Mesendoderm (in vitro differentiated cells): ENCODE measurements at regions not wholly inside any gene's neighbourhood (a gene's known extent, or its start where the extent isn't known, plus 50 kb on each side); places are given as distances from the start of the nearest gene placed in this dataset.

Experiments used
- DNase-seq: peaks from one replicate; pipeline ENCODE4 v3.0.0; 2013
- H2AK5ac ChIP-seq: 2 replicates; pipeline ENCODE4 v1.6.1; 2013; ENCODE audit warnings: low read length, inconsistent platforms
- H2BK120ac ChIP-seq: 2 replicates; pipeline ENCODE4 v1.6.1; 2013; ENCODE audit warnings: low read depth, mild to moderate bottlenecking, low read length, moderate library complexity, mixed read lengths
- H2BK15ac ChIP-seq: replicated peaks from 2 replicates; pipeline ENCODE4 v1.6.1; 2013; ENCODE audit warnings: low read depth, mild to moderate bottlenecking, moderate library complexity
- H2BK5ac ChIP-seq: 2 replicates; pipeline ENCODE4 v1.6.1; 2013; ENCODE audit warnings: low read length, inconsistent platforms
- H3K18ac ChIP-seq: 2 replicates; pipeline ENCODE4 v1.6.1; 2013; ENCODE audit warnings: mild to moderate bottlenecking, low read length, mixed read lengths
- H3K23ac ChIP-seq: one replicate; pipeline ENCODE4 v1.6.1; 2013; ENCODE audit warnings: low read length
- H3K27ac ChIP-seq: 2 replicates; pipeline ENCODE4 v1.5.1; 2013; ENCODE audit warnings: low read depth, mild to moderate bottlenecking, inconsistent platforms, low read length, moderate library complexity
- H3K27me3 ChIP-seq: 2 replicates; pipeline ENCODE4 v1.6.1; 2013; ENCODE audit warnings: low read length, control low read depth, mild to moderate bottlenecking, inconsistent platforms; ENCODE audit not compliant: insufficient read depth, poor library complexity
- H3K36me3 ChIP-seq: 2 replicates; pipeline ENCODE4 v1.6.1; 2013; ENCODE audit warnings: low read length, inconsistent platforms; ENCODE audit not compliant: control insufficient read depth, insufficient read depth
- H3K4ac ChIP-seq: one replicate; pipeline ENCODE4 v1.6.1; 2013; ENCODE audit warnings: low read depth, mild to moderate bottlenecking, low read length, moderate library complexity
- H3K4me1 ChIP-seq: 2 replicates; pipeline ENCODE4 v1.6.1; 2013; ENCODE audit warnings: low read depth, low read length, inconsistent platforms; ENCODE audit not compliant: control insufficient read depth
- H3K4me2 ChIP-seq: 2 replicates; pipeline ENCODE4 v1.6.1; 2013; ENCODE audit warnings: low read length
- H3K4me3 ChIP-seq: 2 replicates; pipeline ENCODE4 v1.5.1; 2013; ENCODE audit warnings: mild to moderate bottlenecking, low read length
- H3K56ac ChIP-seq: one replicate; pipeline ENCODE4 v1.6.1; 2013; ENCODE audit warnings: low read length
- H3K79me1 ChIP-seq: 2 replicates; pipeline ENCODE4 v1.6.1; 2013; ENCODE audit warnings: low read length, inconsistent platforms
- H3K79me2 ChIP-seq: 2 replicates; pipeline ENCODE4 v1.6.1; 2013; ENCODE audit warnings: mild to moderate bottlenecking, low read length; ENCODE audit not compliant: control insufficient read depth, insufficient read depth
- H3K9ac ChIP-seq: 2 replicates; pipeline ENCODE4 v1.6.1; 2013; ENCODE audit warnings: low read length, inconsistent platforms
- H4K5ac ChIP-seq: one replicate; pipeline ENCODE4 v1.6.1; 2013; ENCODE audit warnings: low read length
- H4K8ac ChIP-seq: one replicate; pipeline ENCODE4 v1.6.1; 2013; ENCODE audit warnings: low read depth, mild to moderate bottlenecking, control low read depth, low read length, moderate library complexity
- WGBS: extraction: QIAGEN DNeasy Blood & Tissue Kit; methylation state at CpG from one replicate; pipeline ENCODE4 v1.1.7; 2013; ENCODE audit warnings: low lambda C conversion rate, missing lambda C conversion rate; ENCODE audit not compliant: insufficient coverage; ENCODE audit errors: extremely low coverage; 5-methylcytosine and 5-hydroxymethylcytosine counted together

DNA sequence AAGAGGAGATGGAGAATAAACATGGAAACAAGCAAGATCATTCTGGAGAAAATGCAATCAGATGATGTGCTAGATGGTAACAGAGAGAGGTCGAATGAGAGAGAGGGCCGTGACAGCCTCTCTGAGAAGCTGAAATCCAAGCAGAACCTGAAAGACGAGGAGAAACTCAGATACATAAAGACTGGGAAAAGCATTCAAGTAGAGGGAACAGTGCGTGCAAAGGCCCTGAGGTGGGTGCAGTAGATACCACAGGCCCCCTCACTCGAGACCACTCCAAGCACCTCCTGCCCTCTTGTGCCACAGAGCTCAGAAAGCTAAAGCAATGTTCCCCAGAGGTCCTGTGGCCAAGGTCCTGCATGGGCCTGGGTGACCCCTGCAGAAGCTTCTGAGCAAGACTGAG is 54.8 kb upstream of the DLK1 start:
- Histone ChIP-seq H2AK5ac (no peak overlapping the region), H3K56ac (no peak overlapping the region), H3K23ac (no peak overlapping the region), H3K79me2 (no peaks in the 10 kb centered on the region), H3K27me3 (no peaks in the 10 kb centered on the region), H2BK120ac (no peak overlapping the region), H2BK15ac (no peak overlapping the region), H3K36me3 (no peaks in the 10 kb centered on the region), H3K4ac (no peak overlapping the region), H3K27ac (no peak overlapping the region), H3K79me1 (no peaks in the 10 kb centered on the region), H3K4me3 (no peak overlapping the region), H4K8ac (no peak overlapping the region), H3K4me2 (no peak overlapping the region), H2BK5ac (no peak overlapping the region), H3K18ac (no peak overlapping the region), H4K5ac (no peak overlapping the region), H3K9ac (no peak overlapping the region), H3K4me1 (peaks cover 8% of the 10 kb centered on the region)
- no peak for DNase-seq
- WGBS, result no CpG with 5 or more reads among the region's 5 CpGs

DNA sequence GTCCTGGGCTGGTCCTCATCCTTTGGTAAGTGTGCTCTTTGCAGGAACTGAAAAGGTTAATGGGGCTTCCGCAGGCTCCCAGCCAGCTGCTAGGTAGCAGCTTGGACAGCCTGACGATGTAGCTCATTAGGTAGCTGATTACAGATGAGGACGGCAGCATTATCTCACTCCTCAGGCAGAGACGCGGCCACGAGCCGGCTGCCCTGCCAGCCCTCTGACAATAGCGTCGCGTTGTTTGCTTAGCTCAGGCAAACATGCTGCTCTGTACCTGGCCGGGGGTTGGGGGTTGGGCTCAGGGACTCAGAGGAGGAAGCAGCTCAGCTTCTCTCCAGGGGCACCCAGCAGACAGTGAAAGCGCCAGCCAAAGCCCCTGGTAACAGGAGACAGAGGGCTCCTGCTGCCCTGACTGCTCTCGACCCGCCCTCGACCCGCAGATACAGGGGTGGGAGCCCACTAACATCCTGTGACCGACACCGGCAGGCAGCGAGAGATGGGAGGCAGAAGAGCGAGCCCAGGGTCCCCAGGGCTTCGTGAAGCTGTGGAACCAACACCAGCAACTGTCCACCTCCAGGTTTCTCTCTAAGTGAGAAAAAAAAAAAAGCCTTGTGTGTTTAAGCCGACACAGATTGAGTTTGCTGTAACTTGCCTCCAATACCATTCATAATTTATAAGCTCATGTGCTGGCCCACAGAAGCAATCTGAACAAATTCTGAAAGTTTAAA is 53.4 kb upstream of the DLK1 start:
- peak; percentile 93 for DNase-seq
- H3K56ac ChIP-seq, result peak overlapping the region; percentile 74
- H2BK15ac ChIP-seq, result no peak overlapping the region
- peak overlapping the region; percentile 27 for H3K9ac ChIP-seq
- WGBS, result no CpG with 5 or more reads among the region's 22 CpGs
- H2AK5ac ChIP-seq, result no peak overlapping the region
- no peak overlapping the region for H4K8ac ChIP-seq
- no peak overlapping the region for H4K5ac ChIP-seq
- peaks cover 8% of the 10 kb centered on the region for H3K4me1 ChIP-seq
- peak overlapping the region; percentile 39 for H3K27ac ChIP-seq
- H2BK5ac ChIP-seq, result peak overlapping the region; percentile 48
- H3K18ac ChIP-seq, result peak overlapping the region; percentile 28
- no peaks in the 10 kb centered on the region for H3K27me3 ChIP-seq
- no peak overlapping the region for H3K23ac ChIP-seq
- no peak overlapping the region for H3K4ac ChIP-seq
- H3K4me2 ChIP-seq, result no peak overlapping the region
- no peak overlapping the region for H2BK120ac ChIP-seq
- H3K4me3 ChIP-seq, result no peak overlapping the region
- no peaks in the 10 kb centered on the region for H3K79me2 ChIP-seq
- no peaks in the 10 kb centered on the region for H3K79me1 ChIP-seq
- no peaks in the 10 kb centered on the region for H3K36me3 ChIP-seq

DNA sequence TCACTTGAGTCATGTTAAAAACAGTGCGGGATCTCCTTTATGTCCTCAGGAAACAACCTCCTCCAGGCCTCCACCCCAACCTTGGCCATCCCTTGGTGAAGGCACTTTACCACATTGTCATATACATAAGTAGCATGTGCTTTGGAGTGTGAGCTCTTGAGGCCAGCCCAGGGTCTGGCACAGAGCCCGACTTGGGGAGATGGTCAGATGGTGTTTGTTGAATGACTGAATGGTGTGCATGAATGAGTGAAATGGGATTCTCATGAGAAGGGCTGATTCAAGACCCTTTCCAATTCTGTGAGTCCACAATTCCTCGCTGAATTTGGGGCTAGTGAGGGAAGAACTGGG is 52.9 kb upstream of the DLK1 start:
- Histone ChIP-seq H3K4me3 (no peak overlapping the region), H3K56ac (peak overlapping the region; percentile 39), H3K36me3 (no peaks in the 10 kb centered on the region), H3K27me3 (no peaks in the 10 kb centered on the region), H2BK5ac (no peak overlapping the region), H2AK5ac (peak overlapping the region; percentile 85), H3K79me1 (no peaks in the 10 kb centered on the region), H3K27ac (no peak overlapping the region), H4K8ac (no peak overlapping the region), H3K4me2 (no peak overlapping the region), H3K23ac (no peak overlapping the region), H2BK120ac (peak overlapping the region; percentile 29), H2BK15ac (no peak overlapping the region), H4K5ac (peak overlapping the region; percentile 9), H3K79me2 (no peaks in the 10 kb centered on the region), H3K4ac (no peak overlapping the region), H3K18ac (no peak overlapping the region), H3K4me1 (peaks cover 8% of the 10 kb centered on the region), H3K9ac (no peak overlapping the region)
- no CpG with 5 or more reads among the region's 3 CpGs for WGBS
- no peak for DNase-seq

DNA sequence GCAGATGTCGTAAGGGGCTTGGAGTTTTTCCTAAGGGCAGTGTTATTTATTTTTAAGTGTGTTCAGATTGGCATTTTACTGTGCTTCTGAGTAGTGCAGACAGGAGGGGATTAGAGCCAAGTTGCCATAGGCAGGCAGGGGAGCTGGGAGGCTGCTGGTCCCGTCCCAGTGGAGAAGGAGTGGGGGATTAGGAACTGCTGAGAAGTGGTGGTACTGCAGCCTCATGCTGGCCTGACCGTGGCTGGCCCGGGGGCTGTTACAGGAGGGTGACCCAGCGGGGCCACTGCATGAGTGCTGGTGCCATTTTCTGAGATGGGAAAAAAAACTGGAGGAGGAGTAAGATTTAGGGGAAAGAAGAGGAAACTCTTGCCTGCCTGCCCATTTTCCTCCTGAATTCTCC is 52.3 kb upstream of the DLK1 start:
- H3K27me3 ChIP-seq, result no peaks in the 10 kb centered on the region

DNA sequence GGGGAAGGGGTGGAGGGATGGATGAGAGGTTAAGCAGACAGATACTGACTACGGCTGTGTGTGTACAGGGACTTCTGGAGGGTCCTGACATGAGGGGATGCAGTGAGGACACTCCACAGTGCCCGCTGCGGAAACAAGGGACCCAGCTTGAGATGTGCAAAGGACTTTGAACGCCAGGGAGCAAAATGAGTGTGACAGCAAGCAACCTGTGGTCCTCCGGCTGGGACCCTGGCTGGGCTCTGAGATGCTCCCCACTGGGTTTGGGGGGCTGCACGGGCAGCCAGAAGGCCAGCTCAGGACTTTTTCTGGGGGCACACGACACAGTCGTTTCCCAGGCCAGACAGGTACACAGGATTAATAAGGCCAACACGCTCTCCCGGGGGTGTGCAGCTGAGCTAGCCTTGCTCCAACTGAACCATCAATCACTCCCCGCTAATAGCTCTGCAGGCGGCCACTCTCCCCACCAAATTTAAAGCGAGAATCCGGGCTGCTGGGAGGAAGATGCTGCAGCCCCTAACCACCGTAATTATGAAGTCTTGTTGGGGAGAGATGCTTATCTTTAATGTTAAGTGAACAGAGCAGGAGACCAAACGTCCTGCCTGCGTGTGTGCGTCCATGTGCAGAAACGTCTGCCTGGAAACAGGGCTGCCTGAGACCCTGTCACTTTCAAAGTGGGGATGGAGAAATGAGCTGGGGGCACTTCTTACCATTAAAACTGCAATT is 51.6 kb upstream of the DLK1 start:
- Histone ChIP-seq H4K5ac (no peak overlapping the region), H3K23ac (no peak overlapping the region), H3K4me3 (no peak overlapping the region), H3K36me3 (no peaks in the 10 kb centered on the region), H3K79me2 (no peaks in the 10 kb centered on the region), H3K27ac (no peak overlapping the region), H3K4me2 (no peak overlapping the region), H3K4ac (no peak overlapping the region), H2BK15ac (no peak overlapping the region), H3K27me3 (no peaks in the 10 kb centered on the region), H2AK5ac (no peak overlapping the region), H3K56ac (no peak overlapping the region), H2BK120ac (no peak overlapping the region), H3K79me1 (no peaks in the 10 kb centered on the region), H4K8ac (no peak overlapping the region), H3K4me1 (peaks cover 5% of the 10 kb centered on the region), H3K18ac (no peak overlapping the region), H3K9ac (no peak overlapping the region), H2BK5ac (no peak overlapping the region)
- no peak for DNase-seq
- no CpG with 5 or more reads among the region's 19 CpGs for WGBS

More for the DNA sequence above, 52.3 kb upstream of the DLK1 start:
- Histone ChIP-seq H3K36me3 (no peaks in the 10 kb centered on the region), H3K27ac (no peak overlapping the region), H4K8ac (no peak overlapping the region), H3K4me3 (no peak overlapping the region), H2BK120ac (no peak overlapping the region), H3K79me2 (no peaks in the 10 kb centered on the region), H3K4ac (no peak overlapping the region), H3K4me1 (peaks cover 5% of the 10 kb centered on the region), H3K18ac (no peak overlapping the region), H3K23ac (no peak overlapping the region), H2BK5ac (no peak overlapping the region), H3K79me1 (no peaks in the 10 kb centered on the region), H2AK5ac (no peak overlapping the region), H2BK15ac (no peak overlapping the region), H4K5ac (no peak overlapping the region), H3K4me2 (no peak overlapping the region), H3K9ac (no peak overlapping the region), H3K56ac (no peak overlapping the region)
- DNase-seq, result no peak
- WGBS, result no CpG with 5 or more reads among the region's 5 CpGs
